ENCODE measurements at regions not wholly inside any gene's neighbourhood (a gene's known extent, or its start where the extent isn't known, plus 50 kb on each side); places are given as distances from the start of the nearest gene placed in this dataset.

GRCh38 chr2:3930246-3930645, 226.9 kb downstream of the DCDC2C start:
- no peak overlapping the region for H3K4me3 ChIP-seq
- no peak overlapping the region for H3K27ac ChIP-seq
- no peak overlapping the region for H3K9ac ChIP-seq (ENCODE audit: insufficient read length)
- no peak for TF ChIP-seq FOXP2 (optimal IDR thresholded peaks at IDR 0.05; ENCODE audit: control extremely low read depth, extremely low read length, insufficient read depth)
- TF ChIP-seq POLR2AphosphoS5 (IDR thresholded peaks at IDR 0.05; ENCODE audit: borderline replicate concordance, low read depth, low read length): no peak
- H3K36me3 ChIP-seq (ENCODE audit: insufficient read depth, low read length): no peaks in the 10 kb centered on the region
- DNase-seq (ENCODE audit: low read depth, low spot score): no peak
- H3K9me3 ChIP-seq (ENCODE audit: low read depth, low read length): no peaks in the 10 kb centered on the region

- no peak overlapping the region for H3K4me3 ChIP-seq
Observed at GRCh38 chr2:3940661-3941060, 237.3 kb downstream of the DCDC2C start.

GRCh38 chr2:3942841-3943240, 239.5 kb downstream of the DCDC2C start:
- Histone ChIP-seq H3K4me3 (no peak overlapping the region), H3K9me3 (ENCODE audit: low read depth, low read length) (no peaks in the 10 kb centered on the region), H3K36me3 (ENCODE audit: insufficient read depth, low read length) (no peaks in the 10 kb centered on the region), H3K27ac (no peak overlapping the region), H3K9ac (ENCODE audit: insufficient read length) (no peak overlapping the region)
- no peak for DNase-seq (ENCODE audit: low read depth, low spot score)
- no peak for TF ChIP-seq FOXP2 (optimal IDR thresholded peaks at IDR 0.05; ENCODE audit: control extremely low read depth, extremely low read length, insufficient read depth)
- no peak for TF ChIP-seq EZH2 (IDR thresholded peaks at IDR 0.05)
- no peak for TF ChIP-seq POLR2AphosphoS5 (IDR thresholded peaks at IDR 0.05; ENCODE audit: borderline replicate concordance, low read depth, low read length)

More at GRCh38 chr2:3940661-3941060, 237.3 kb downstream of the DCDC2C start:
- TF ChIP-seq EZH2 (IDR thresholded peaks at IDR 0.05) (no peak), POLR2AphosphoS5 (IDR thresholded peaks at IDR 0.05; ENCODE audit: borderline replicate concordance, low read depth, low read length) (no peak), FOXP2 (optimal IDR thresholded peaks at IDR 0.05; ENCODE audit: control extremely low read depth, extremely low read length, insufficient read depth) (no peak)
- no peaks in the 10 kb centered on the region for H3K9me3 ChIP-seq (ENCODE audit: low read depth, low read length)
- DNase-seq (ENCODE audit: low read depth, low spot score): no peak
- H3K36me3 ChIP-seq (ENCODE audit: insufficient read depth, low read length): no peaks in the 10 kb centered on the region
- no peak overlapping the region for H3K27ac ChIP-seq
- no peak overlapping the region for H3K9ac ChIP-seq (ENCODE audit: insufficient read length)

- DNase-seq (ENCODE audit: low read depth, low spot score): no peak
- Histone ChIP-seq H3K27ac (no peak overlapping the region), H3K9me3 (ENCODE audit: low read depth, low read length) (no peaks in the 10 kb centered on the region), H3K36me3 (ENCODE audit: insufficient read depth, low read length) (no peaks in the 10 kb centered on the region), H3K4me3 (no peak overlapping the region), H3K9ac (ENCODE audit: insufficient read length) (no peak overlapping the region)
- TF ChIP-seq POLR2AphosphoS5 (IDR thresholded peaks at IDR 0.05; ENCODE audit: borderline replicate concordance, low read depth, low read length): no peak
Observed at GRCh38 chr2:3944071-3944470, 240.7 kb downstream of the DCDC2C start.

GRCh38 chr2:3944841-3945240, 241.5 kb downstream of the DCDC2C start:
- H3K36me3 ChIP-seq (ENCODE audit: insufficient read depth, low read length): no peaks in the 10 kb centered on the region
- DNase-seq (ENCODE audit: low read depth, low spot score): no peak
- H3K9ac ChIP-seq (ENCODE audit: insufficient read length): no peak overlapping the region
- H3K4me3 ChIP-seq: no peak overlapping the region
- no peak overlapping the region for H3K27ac ChIP-seq
- H3K9me3 ChIP-seq (ENCODE audit: low read depth, low read length): no peaks in the 10 kb centered on the region
- no peak for TF ChIP-seq EZH2 (IDR thresholded peaks at IDR 0.05)
- TF ChIP-seq FOXP2 (optimal IDR thresholded peaks at IDR 0.05; ENCODE audit: control extremely low read depth, extremely low read length, insufficient read depth): no peak
- TF ChIP-seq POLR2AphosphoS5 (IDR thresholded peaks at IDR 0.05; ENCODE audit: borderline replicate concordance, low read depth, low read length): no peak

- no peaks in the 10 kb centered on the region for H3K36me3 ChIP-seq (ENCODE audit: insufficient read depth, low read length)
- no peak overlapping the region for H3K4me3 ChIP-seq
- H3K9ac ChIP-seq (ENCODE audit: insufficient read length): no peak overlapping the region
- no peaks in the 10 kb centered on the region for H3K9me3 ChIP-seq (ENCODE audit: low read depth, low read length)
- TF ChIP-seq FOXP2 (optimal IDR thresholded peaks at IDR 0.05; ENCODE audit: control extremely low read depth, extremely low read length, insufficient read depth) (no peak), POLR2AphosphoS5 (IDR thresholded peaks at IDR 0.05; ENCODE audit: borderline replicate concordance, low read depth, low read length) (no peak), EZH2 (IDR thresholded peaks at IDR 0.05) (no peak)
- no peak overlapping the region for H3K27ac ChIP-seq
- no peak for DNase-seq (ENCODE audit: low read depth, low spot score)
Observed at GRCh38 chr2:3948191-3948590, 244.8 kb downstream of the DCDC2C start.

- no peaks in the 10 kb centered on the region for H3K9me3 ChIP-seq (ENCODE audit: low read depth, low read length)
- no peaks in the 10 kb centered on the region for H3K36me3 ChIP-seq (ENCODE audit: insufficient read depth, low read length)
- no peak overlapping the region for H3K4me3 ChIP-seq
- H3K27ac ChIP-seq: no peak overlapping the region
- no peak for DNase-seq (ENCODE audit: low read depth, low spot score)
- no peak overlapping the region for H3K9ac ChIP-seq (ENCODE audit: insufficient read length)
- TF ChIP-seq EZH2 (IDR thresholded peaks at IDR 0.05): no peak
- no peak for TF ChIP-seq POLR2AphosphoS5 (IDR thresholded peaks at IDR 0.05; ENCODE audit: borderline replicate concordance, low read depth, low read length)
- TF ChIP-seq FOXP2 (optimal IDR thresholded peaks at IDR 0.05; ENCODE audit: control extremely low read depth, extremely low read length, insufficient read depth): no peak
Observed at GRCh38 chr2:3951131-3951954, 248.0 kb downstream of the DCDC2C start.

GRCh38 chr2:3952866-3953516, 249.6 kb downstream of the DCDC2C start:
- no peak overlapping the region for H3K9ac ChIP-seq (ENCODE audit: insufficient read length)
- no peak overlapping the region for H3K27ac ChIP-seq
- H3K9me3 ChIP-seq (ENCODE audit: low read depth, low read length): no peaks in the 10 kb centered on the region
- H3K36me3 ChIP-seq (ENCODE audit: insufficient read depth, low read length): no peaks in the 10 kb centered on the region
- DNase-seq (ENCODE audit: low read depth, low spot score): no peak
- TF ChIP-seq POLR2AphosphoS5 (IDR thresholded peaks at IDR 0.05; ENCODE audit: borderline replicate concordance, low read depth, low read length) (no peak), EZH2 (IDR thresholded peaks at IDR 0.05) (no peak), FOXP2 (optimal IDR thresholded peaks at IDR 0.05; ENCODE audit: control extremely low read depth, extremely low read length, insufficient read depth) (no peak)
- no peak overlapping the region for H3K4me3 ChIP-seq
